PC-3 (cell line): ENCODE measurements at regions not wholly inside any gene's neighbourhood (a gene's known extent, or its start where the extent isn't known, plus 50 kb on each side); places are given as distances from the start of the nearest gene placed in this dataset.

ENCODE experiments used
- ATAC-seq: fragments of 200-7000 bp; cut with Tn5 transposase; 2 replicates; pipeline ENCODE4 v1.9.1; 2020; ENCODE audit warnings: mild to moderate bottlenecking, moderate library complexity
- BruUV-seq: library from RNA; stranded (reverse); fragments of 400-500 nt; replicated peaks from 2 replicates; lab custom pipeline; 2021; lab: Mats Ljungman, UMichigan
- CTCF ChIA-PET: fragments of 300-600 bp; sonication (Branson Sonifier 250); formaldehyde crosslinking; loops from one replicate; lab custom pipeline; 2022; ENCODE audit warnings: antibody characterized with exemption; lab: Charles Lee
- POLR2A ChIA-PET: fragments of 300-600 bp; sonication (Branson Sonifier 250); formaldehyde crosslinking; loops from one replicate; lab custom pipeline; 2022; ENCODE audit warnings: antibody characterized with exemption; ENCODE audit not compliant: unreplicated experiment; lab: Charles Lee
- DNase-seq: peaks from one replicate; pipeline ENCODE4 v3.0.0-alpha.2; 2015
- H2AFZ ChIP-seq: fragments of 300-600 bp; sonication (generic); 2 replicates; pipeline ENCODE4 v1.6.0; 2016; ENCODE audit warnings: antibody characterized with exemption, low read length
- H3F3A ChIP-seq: fragments of 300-600 bp; sonication (generic); one replicate; pipeline ENCODE4 v1.6.0; 2017; ENCODE audit warnings: antibody characterized with exemption, low read length, control low read depth, mild to moderate bottlenecking; ENCODE audit not compliant: unreplicated experiment
- H3K27ac ChIP-seq: fragments of 300-600 bp; sonication (generic); 2 replicates; pipeline ENCODE4 v1.5.1; 2016; ENCODE audit warnings: mild to moderate bottlenecking, low read length
- H3K27me3 ChIP-seq: fragments of 300-600 bp; sonication (generic); 2 replicates; pipeline ENCODE4 v1.6.1; 2016; ENCODE audit warnings: low read length, mixed read lengths
- H3K36me3 ChIP-seq: fragments of 300-600 bp; sonication (generic); 2 replicates; pipeline ENCODE4 v1.6.1; 2016; ENCODE audit warnings: low read depth, mixed run types, low read length, mixed read lengths
- H3K4me1 ChIP-seq: fragments of 300-600 bp; sonication (generic); 2 replicates; pipeline ENCODE4 v1.5.1; 2016; ENCODE audit warnings: low read length; ENCODE audit not compliant: insufficient read depth
- H3K4me2 ChIP-seq: fragments of 300-600 bp; sonication (generic); 2 replicates; pipeline ENCODE4 v1.6.0; 2016; ENCODE audit warnings: low read length
- H3K4me3 ChIP-seq: fragments of 300-600 bp; sonication (generic); 2 replicates; pipeline ENCODE4 v1.5.1; 2016; ENCODE audit warnings: mild to moderate bottlenecking, low read length, mixed read lengths
- H3K79me2 ChIP-seq: fragments of 300-600 bp; sonication (generic); 2 replicates; pipeline ENCODE4 v1.6.1; 2017; ENCODE audit warnings: low read length, mixed read lengths
- H3K9ac ChIP-seq: fragments of 300-600 bp; sonication (generic); 2 replicates; pipeline ENCODE4 v1.6.0; 2016; ENCODE audit warnings: mild to moderate bottlenecking, low read length
- H3K9me2 ChIP-seq: fragments of 300-600 bp; sonication (generic); replicated peaks from 2 replicates; pipeline ENCODE4 v1.6.1; 2016; ENCODE audit warnings: mixed run types, low read length, mixed read lengths
- H3K9me3 ChIP-seq: fragments of 300-600 bp; sonication (generic); 2 replicates; pipeline ENCODE4 v1.6.1; 2016; ENCODE audit warnings: low read length, mixed read lengths
- H4K20me1 ChIP-seq: fragments of 300-600 bp; sonication (generic); 2 replicates; pipeline ENCODE4 v1.6.1; 2016; ENCODE audit warnings: low read length, mixed read lengths
- CTCF ChIP-seq: fragments of 300-600 bp; sonication (generic); conservative IDR thresholded peaks from 2 replicates; pipeline ENCODE4 v1.5.1; 2017; ENCODE audit warnings: antibody characterized with exemption, low read depth, mild to moderate bottlenecking, low read length
- EZH2 ChIP-seq: fragments of 300-600 bp; sonication (generic); IDR thresholded peaks from one replicate; pipeline ENCODE4 v1.6.1; 2017; ENCODE audit warnings: antibody characterized with exemption, mild to moderate bottlenecking, low read length; ENCODE audit not compliant: unreplicated experiment
- EZH2phosphoT487 ChIP-seq: fragments of 300-600 bp; sonication (generic); IDR thresholded peaks from 2 replicates; pipeline ENCODE4 v1.6.1; 2018; ENCODE audit warnings: mild to moderate bottlenecking, antibody characterized with exemption, low read length, borderline replicate concordance
- intact Hi-C: fragments of 100-400 bp; cut with micrococcal nuclease; formaldehyde crosslinking; loops from 2 replicates; pipeline ENCODE4 v1.9.0; 2023

GRCh38 chr1:172882791-172883386, 167.9 kb downstream of the TNFSF18 start:
- BruUV-seq, result no TSS peak
- no peaks in the 10 kb centered on the region for H3K9me3 ChIP-seq
- H3K27ac ChIP-seq, result no peak overlapping the region
- no peaks in the 10 kb centered on the region for H3K36me3 ChIP-seq
- ATAC-seq (no peak), DNase-seq (no peak)
- TF ChIP-seq CTCF, result no peak
- no peak for TF ChIP-seq EZH2phosphoT487
- no peak for TF ChIP-seq EZH2
- H3K4me3 ChIP-seq, result no peak overlapping the region
- no peak overlapping the region for H3K9ac ChIP-seq
- ChIA-PET POLR2A (no interaction called here), CTCF (no interaction called here)
- peaks cover 42% of the 10 kb centered on the region for H3K4me1 ChIP-seq
- no peak overlapping the region for H3K4me2 ChIP-seq
- H3K79me2 ChIP-seq, result no peaks in the 10 kb centered on the region
- H3K9me2 ChIP-seq, result no peaks in the 10 kb centered on the region
- no peaks in the 10 kb centered on the region for H3K27me3 ChIP-seq
- intact Hi-C loops, result no loop called here
- H3F3A ChIP-seq, result no peaks in the 10 kb centered on the region
- H2AFZ ChIP-seq, result no peak overlapping the region
- no peaks in the 10 kb centered on the region for H4K20me1 ChIP-seq

GRCh38 chr1:172883387-172883791, 167.4 kb downstream of the TNFSF18 start:
- no peak overlapping the region for H3K4me2 ChIP-seq
- CTCF ChIA-PET, result no interaction called here
- 0 out of 2 replicates have a peak overlapping the region, but pooled peaks have one; percentile 1 for H2AFZ ChIP-seq
- DNase-seq (no peak), ATAC-seq (no peak)
- no peaks in the 10 kb centered on the region for H3K79me2 ChIP-seq
- no peak overlapping the region for H3K4me3 ChIP-seq
- no peak overlapping the region for H3K9ac ChIP-seq
- no TSS peak for BruUV-seq
- TF ChIP-seq CTCF (no peak), EZH2phosphoT487 (no peak), EZH2 (no peak)
- intact Hi-C loops, result no loop called here
- POLR2A ChIA-PET, result no interaction called here
- H3K27me3 ChIP-seq, result no peaks in the 10 kb centered on the region
- no peaks in the 10 kb centered on the region for H3F3A ChIP-seq
- H4K20me1 ChIP-seq, result no peaks in the 10 kb centered on the region
- H3K9me3 ChIP-seq, result no peaks in the 10 kb centered on the region
- H3K36me3 ChIP-seq, result no peaks in the 10 kb centered on the region
- peaks cover 42% of the 10 kb centered on the region for H3K4me1 ChIP-seq
- H3K9me2 ChIP-seq, result no peaks in the 10 kb centered on the region
- no peak overlapping the region for H3K27ac ChIP-seq

GRCh38 chr1:172883844-172884243, 166.9 kb downstream of the TNFSF18 start:
- POLR2A ChIA-PET, result no interaction called here
- Histone ChIP-seq H3K9ac (no peak overlapping the region), H3K79me2 (no peaks in the 10 kb centered on the region), H3K27me3 (no peaks in the 10 kb centered on the region), H3F3A (no peaks in the 10 kb centered on the region), H3K9me2 (no peaks in the 10 kb centered on the region), H3K36me3 (no peaks in the 10 kb centered on the region), H3K9me3 (no peaks in the 10 kb centered on the region), H3K27ac (no peak overlapping the region), H3K4me1 (peaks cover 42% of the 10 kb centered on the region), H3K4me2 (no peak overlapping the region), H4K20me1 (no peaks in the 10 kb centered on the region), H3K4me3 (no peak overlapping the region), H2AFZ (no peak overlapping the region)
- ATAC-seq (peak; percentile 12), DNase-seq (peak; percentile 45)
- intact Hi-C loops, result no loop called here
- TF ChIP-seq EZH2phosphoT487 (no peak), EZH2 (no peak), CTCF (no peak)
- no TSS peak for BruUV-seq
- CTCF ChIA-PET, result no interaction called here
